ENCODE measurements at regions not wholly inside any gene's neighbourhood (a gene's known extent, or its start where the extent isn't known, plus 50 kb on each side); places are given as distances from the start of the nearest gene placed in this dataset.

DNA sequence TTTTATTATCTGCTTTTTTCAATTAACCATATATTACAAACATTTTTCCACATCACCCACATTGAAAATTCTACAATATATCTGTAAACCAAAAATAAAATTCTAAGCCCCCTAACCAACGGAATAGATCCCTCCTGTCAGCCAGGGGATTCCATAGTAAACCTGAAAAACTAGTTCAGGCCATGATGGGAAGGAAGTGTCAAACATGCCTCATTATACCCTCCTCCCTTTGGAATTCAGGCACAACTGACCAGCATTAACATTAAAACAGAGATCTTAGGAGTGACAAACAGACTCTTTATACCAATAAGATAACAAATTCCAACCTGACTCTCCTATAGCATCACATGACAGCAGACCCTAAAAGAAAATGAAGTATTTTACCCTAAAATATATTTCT, 113.7 kb upstream of the DMRT1 start:
- TF ChIP-seq, protein P1, sequence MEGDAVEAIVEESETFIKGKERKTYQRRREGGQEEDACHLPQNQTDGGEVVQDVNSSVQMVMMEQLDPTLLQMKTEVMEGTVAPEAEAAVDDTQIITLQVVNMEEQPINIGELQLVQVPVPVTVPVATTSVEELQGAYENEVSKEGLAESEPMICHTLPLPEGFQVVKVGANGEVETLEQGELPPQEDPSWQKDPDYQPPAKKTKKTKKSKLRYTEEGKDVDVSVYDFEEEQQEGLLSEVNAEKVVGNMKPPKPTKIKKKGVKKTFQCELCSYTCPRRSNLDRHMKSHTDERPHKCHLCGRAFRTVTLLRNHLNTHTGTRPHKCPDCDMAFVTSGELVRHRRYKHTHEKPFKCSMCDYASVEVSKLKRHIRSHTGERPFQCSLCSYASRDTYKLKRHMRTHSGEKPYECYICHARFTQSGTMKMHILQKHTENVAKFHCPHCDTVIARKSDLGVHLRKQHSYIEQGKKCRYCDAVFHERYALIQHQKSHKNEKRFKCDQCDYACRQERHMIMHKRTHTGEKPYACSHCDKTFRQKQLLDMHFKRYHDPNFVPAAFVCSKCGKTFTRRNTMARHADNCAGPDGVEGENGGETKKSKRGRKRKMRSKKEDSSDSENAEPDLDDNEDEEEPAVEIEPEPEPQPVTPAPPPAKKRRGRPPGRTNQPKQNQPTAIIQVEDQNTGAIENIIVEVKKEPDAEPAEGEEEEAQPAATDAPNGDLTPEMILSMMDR (IDR thresholded peaks at IDR 0.05) = no peak
- TF ChIP-seq POLR2A (IDR thresholded peaks at IDR 0.05) = no peak

All from body of pancreas (tissue), 4 donors.